AG10803 (cell line): ENCODE measurements at regions not wholly inside any gene's neighbourhood (a gene's known extent, or its start where the extent isn't known, plus 50 kb on each side); places are given as distances from the start of the nearest gene placed in this dataset.

Source experiments
- DNase-seq: peaks from one replicate; pipeline ENCODE4 v3.0.0; 2010; ENCODE audit warnings: low read depth
- H3K4me3 ChIP-seq: 2 replicates; pipeline ENCODE4 v1.5.1; 2011; ENCODE audit warnings: mild to moderate bottlenecking, low read length, control low read depth
- TF ChIP-seq, protein P1 (sequence below): conservative IDR thresholded peaks from 2 replicates; pipeline ENCODE4 v1.5.1; 2011; ENCODE audit warnings: mild to moderate bottlenecking, low read length, control low read depth, inconsistent platforms

DNA sequence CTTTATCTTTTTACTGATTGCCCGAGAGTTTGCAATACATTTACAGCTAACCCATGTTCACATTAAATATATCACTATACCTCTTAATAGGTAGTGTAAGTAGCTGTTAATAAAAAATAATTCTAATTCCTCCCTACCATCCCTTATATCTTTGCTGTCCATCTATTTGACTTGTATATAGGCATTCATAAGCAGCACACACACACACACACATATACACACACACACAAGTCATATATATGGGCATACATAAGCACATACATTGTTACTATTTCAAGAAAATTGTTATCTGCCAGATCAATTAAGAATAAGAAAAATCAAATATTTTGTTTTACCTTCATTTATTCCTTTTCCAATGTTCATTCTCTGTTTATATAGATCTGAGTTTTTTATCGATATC is 176.4 kb downstream of the PPP1R3A start:
- H3K4me3 ChIP-seq: no peak overlapping the region
- no peak for DNase-seq
- TF ChIP-seq, protein P1, sequence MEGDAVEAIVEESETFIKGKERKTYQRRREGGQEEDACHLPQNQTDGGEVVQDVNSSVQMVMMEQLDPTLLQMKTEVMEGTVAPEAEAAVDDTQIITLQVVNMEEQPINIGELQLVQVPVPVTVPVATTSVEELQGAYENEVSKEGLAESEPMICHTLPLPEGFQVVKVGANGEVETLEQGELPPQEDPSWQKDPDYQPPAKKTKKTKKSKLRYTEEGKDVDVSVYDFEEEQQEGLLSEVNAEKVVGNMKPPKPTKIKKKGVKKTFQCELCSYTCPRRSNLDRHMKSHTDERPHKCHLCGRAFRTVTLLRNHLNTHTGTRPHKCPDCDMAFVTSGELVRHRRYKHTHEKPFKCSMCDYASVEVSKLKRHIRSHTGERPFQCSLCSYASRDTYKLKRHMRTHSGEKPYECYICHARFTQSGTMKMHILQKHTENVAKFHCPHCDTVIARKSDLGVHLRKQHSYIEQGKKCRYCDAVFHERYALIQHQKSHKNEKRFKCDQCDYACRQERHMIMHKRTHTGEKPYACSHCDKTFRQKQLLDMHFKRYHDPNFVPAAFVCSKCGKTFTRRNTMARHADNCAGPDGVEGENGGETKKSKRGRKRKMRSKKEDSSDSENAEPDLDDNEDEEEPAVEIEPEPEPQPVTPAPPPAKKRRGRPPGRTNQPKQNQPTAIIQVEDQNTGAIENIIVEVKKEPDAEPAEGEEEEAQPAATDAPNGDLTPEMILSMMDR: no peak

DNA sequence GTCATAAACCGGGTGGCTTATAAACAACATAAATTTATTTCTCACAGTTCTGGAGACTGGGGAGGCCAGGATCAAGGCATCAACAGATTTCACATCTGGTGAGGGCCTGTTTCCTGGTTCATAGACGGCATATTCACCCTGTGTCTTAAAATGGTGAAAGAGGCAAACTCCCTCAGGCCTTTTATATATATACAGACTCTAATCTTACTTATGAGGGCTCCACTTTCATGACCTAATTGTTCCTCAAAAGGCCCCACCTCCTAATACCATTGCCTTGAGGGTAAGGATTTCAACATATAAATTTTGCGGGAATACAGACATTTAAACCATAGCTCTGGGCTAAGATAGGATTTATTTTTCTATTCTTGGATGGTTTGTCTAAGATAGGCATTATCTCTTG is 187.2 kb downstream of the PPP1R3A start:
- no peak for DNase-seq
- H3K4me3 ChIP-seq: no peak overlapping the region
- TF ChIP-seq, protein P1: no peak

DNA sequence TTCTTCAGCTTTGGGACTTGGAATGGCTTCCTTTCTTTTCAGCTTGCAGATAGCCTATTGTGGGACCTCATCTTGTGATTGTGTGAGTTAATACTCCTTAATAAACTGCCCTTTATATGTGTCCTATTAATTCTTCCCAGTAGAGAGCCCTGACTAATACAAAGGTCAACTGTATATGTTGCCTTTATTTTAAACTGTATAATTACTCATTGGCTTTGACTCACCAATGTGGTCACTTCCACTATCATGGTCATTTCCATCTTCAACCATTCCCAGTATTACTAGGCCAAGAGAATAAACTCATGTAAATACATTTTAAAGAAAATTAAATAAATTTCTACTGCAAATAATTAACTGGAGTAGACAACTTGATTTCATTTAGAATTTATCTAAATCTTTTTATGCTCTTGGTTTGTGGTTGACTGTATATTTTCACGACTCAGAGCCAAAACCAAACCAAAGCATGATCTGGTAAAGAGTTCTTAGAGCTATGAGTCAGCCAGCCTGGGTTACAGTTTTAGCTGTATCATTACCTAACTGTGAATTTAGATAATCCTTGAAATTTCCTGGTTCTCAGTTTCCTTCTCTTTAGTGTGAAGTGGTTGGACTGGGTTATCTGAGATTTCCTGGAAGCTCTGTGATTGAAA is 188.4 kb downstream of the PPP1R3A start:
- peak; percentile 11 for DNase-seq
- H3K4me3 ChIP-seq: no peak overlapping the region
- TF ChIP-seq, protein P1: no peak

DNA sequence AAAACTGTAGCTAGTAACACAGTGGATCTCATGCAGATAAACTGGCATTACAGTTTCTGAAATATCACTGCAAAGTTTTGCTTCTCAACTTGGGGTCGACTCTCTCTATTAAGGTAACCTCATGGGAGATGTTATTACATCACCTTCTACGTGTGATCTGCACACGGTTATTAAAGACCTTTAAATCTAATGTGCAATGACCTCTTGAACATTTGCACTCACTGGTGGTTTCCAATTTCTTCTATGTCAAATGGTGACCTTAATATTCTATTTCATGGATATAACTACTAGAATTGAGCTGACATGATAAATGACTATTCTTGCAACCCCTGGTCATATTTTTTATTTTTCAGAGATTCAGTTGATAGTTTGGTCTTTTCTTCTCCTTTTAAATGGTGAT is 191.3 kb downstream of the PPP1R3A start:
- H3K4me3 ChIP-seq: no peak overlapping the region
- TF ChIP-seq, protein P1: no peak
- no peak for DNase-seq

DNA sequence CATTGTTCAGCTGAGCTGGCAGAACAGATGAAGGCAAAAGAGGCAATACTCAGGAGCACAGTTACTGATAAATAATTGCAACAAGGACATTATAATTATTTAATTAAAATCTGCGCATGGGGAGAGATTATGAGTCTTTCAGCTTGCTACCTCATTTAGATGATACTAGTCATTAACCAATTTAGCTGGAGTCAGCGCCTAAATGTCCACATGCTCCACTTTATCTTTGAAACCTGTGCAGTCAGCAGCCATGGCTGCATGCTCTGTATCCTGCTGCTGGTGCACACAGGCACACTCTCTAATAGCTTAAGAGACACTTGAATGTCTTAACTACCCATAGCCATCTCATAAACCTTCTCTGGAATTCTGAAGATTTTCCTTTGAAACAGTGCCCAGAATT is 196.8 kb downstream of the PPP1R3A start:
- no peak overlapping the region for H3K4me3 ChIP-seq
- TF ChIP-seq, protein P1: no peak
- DNase-seq: no peak

DNA sequence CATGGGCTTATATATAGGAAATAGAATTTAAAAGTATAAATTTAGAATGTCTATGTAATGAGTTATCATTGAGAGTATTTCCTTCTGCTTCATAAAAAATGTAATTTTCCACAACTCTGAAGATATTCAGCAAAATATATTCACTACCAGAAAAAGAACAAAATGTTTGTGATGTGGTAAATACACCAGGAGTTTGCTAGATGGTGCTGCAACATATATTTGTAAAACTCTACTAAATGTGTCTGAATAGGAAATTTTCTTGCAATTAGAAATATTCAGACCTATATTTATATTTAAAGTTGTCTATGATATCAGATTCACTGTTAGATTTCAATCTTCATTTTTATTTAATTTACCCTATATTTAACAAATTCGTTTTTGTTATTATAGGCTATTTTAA is 201.1 kb downstream of the PPP1R3A start:
- DNase-seq: no peak
- no peak overlapping the region for H3K4me3 ChIP-seq
- TF ChIP-seq, protein P1: no peak

DNA sequence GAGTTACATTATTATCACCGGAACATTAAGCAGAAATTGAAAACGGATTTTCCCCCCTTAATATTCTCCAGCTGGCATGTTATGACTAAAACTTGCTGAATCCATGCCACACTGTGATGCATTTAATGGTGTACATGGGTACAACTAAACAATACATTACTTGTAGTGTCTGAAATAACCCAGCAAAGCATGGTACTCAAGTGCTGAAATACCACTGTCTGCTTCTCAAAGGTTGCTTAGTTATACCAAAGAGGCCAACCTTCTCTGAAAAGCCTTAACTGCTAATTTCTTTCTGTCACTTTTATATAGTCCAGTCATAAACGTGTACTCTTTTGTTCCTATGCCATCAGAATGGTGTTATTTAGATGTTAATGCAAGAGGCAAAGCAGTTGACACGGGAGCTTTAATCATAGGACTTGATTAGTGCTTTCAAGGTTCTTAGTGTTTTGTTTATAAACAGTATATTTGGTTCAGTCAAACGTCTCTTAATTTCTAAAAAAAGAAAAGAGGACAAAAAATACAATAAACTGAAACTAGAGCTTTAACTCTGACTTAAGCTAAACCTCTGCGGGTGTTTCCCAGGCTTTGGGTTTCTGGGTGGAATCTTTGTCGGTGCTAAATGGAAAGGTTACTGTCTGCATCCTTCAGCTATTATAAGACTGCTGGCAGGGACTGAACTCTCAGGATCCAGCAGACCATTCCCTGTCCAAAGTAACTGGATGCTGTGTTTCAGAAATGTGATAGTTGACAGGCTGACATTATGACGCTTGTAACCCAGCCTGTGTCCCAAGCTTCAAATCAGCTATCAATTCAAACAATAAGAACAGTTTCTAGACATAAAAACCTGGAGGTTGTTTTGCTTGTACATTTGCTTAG is 202.6 kb downstream of the PPP1R3A start:
- DNase-seq: no peak
- no peak overlapping the region for H3K4me3 ChIP-seq
- TF ChIP-seq, protein P1: no peak
